SKM-1 (cell line): ENCODE measurements at regions not wholly inside any gene's neighbourhood (a gene's known extent, or its start where the extent isn't known, plus 50 kb on each side); places are given as distances from the start of the nearest gene placed in this dataset.

Source experiments
- DNase-seq: peaks from one replicate; lab custom pipeline; 2025; ENCODE audit not compliant: unreplicated experiment; lab: John Stamatoyannopoulos, UW

DNA sequence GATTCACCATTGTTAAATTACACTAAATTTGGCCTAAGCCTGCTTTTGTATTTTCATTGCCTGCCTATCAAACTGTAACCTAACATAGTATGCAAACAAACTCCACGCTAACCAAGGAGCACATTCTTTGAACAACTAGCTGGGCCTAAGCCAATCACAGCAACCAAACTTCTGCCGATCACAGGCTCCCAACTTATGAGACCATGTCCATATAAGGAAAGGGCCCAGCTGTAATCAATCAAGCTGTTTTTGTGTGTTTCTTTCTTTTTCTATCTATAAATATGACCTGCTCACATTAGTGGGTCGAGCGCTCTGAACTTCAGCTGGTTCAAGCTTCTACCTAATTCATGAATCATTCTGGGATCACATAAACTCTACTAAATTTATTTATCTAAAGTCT lies 473.6 kb downstream of the SI start:
- DNase-seq, result no peak

DNA sequence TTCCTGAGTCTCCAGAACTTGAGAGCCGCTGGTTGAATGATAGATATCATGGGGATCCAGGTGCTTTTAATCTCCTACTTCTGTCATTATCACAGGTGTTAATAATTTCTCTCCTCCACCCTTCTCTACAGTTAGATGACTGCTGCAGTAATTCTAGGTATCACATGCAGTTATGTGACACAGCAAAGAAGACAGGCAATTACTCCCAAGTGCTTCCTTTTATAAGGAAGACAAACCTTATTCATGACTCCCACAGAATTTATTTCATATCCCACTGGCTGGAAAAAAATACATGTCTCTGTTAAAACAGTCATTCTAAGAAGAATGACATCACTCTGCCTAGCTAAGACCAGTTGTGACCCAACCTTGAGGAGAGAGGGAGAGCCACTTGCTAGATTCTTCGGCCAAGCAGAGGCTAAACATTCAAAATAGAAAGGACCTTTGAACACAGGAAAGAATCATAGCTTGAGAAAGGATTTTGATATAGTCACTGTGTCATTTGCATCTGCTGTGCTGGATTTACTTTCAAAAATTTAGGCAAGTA lies 500.6 kb downstream of the SI start:
- DNase-seq, result no peak

DNA sequence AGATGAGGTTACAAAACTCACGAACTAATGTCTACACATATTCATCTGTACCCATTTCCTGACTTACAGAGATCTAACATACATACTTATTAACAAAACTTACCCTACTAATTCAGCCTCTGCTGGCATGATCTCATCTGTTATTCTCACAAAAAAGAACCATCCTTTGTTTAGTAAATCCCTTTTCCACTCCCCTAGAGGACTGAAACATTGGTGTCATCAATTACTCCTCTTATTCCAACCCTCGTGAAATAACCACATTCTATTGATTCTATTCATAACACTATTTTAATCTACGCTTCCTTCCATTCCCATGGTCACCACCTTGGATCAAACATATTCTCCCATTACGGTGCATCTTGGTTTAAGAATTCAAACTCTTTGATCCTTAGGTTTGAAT lies 505.9 kb downstream of the SI start:
- DNase-seq, result no peak

DNA sequence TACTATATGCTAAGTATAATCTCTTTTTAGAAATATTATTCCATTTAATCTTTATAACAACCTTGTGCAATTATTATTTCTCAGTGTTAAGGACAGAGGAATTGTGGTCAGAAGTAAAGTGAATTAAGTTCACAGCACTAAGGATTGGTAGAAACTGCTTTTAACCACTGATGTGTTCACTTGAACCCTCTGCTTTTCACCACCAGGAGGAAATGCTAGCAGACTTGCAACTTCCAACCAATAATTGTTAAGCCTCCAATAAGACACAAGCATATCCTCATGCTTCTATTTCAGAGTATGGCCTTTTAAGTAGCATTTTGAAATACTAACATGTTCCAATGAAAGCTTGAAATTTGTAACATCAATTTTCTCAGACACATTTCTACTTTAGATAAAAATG lies 527.4 kb downstream of the SI start:
- DNase-seq, result no peak

DNA sequence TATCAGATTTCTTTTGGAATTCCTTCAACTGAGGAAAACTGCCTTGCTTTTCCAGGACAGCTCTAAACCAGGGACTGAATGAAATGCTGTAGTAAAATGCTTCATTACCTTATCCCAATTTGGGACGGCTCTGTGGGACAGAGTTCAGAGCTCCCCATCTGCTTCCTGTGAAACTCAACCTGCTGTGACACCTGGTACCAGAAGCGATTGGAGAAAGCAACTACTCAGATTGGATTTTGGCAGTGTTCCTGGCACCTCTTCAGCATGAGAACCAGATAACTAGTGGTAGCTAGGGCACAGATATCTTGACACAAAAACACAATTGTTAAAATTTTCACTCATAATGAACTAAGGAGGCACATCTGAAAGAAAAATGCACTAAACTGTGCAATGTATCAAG lies 539.1 kb downstream of the SI start:
- no peak for DNase-seq

DNA sequence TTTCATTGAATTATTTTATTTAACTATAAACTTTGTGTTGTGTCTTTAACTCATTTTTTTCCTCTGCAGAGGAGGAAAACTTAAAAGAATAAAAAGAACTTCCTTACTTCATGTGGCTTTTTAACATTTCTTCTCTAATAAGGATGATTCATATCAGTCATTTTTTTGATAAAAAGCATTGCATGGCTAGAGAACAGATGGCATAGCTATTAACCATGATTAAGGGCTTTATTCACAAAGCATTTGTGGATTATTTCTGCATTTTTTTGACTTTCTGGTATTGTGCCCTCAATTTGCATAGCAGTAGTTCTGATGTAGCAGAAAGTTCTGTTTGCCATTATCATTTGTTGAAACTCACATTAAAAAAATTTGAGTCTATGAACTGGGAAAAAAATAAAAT lies 540.8 kb downstream of the SI start:
- DNase-seq, result no peak

DNA sequence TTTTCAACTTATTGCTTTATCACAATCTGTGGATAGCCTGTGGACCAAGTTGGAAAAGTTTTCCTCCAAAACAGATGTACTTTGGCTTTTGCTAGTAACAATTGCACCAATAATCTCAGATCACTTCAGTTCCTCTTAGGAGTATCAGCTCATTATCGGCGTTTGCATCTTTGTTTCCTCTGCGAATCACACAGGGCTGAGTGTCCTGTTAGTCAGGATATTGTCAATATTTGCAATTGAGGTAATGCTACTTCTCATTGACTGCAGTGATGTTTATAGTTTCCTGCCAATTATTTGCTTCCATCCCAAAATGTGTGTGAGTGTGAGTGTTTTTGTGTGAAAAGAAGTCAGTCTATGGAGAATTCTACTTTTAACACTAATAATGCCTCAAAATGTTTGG lies 545.0 kb downstream of the SI start:
- no peak for DNase-seq

DNA sequence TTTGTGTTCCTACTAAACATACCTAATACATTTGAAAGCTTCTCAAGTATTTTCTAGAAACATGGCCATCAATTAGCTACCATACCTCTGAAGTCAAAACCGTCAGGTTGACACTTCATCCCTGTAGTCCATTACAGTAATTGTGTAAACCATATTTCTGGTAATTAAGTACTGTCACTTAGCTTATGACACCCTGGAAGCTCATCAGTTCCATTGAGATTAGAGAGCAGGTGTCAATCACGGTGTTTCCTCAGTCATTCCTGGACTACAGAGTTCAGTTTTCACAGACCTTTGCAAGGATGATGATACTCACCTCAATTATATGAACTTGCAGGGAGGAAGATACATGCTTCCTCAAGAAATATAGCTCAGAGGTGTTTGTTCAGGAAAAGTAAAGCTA lies 552.0 kb downstream of the SI start:
- no peak for DNase-seq

DNA sequence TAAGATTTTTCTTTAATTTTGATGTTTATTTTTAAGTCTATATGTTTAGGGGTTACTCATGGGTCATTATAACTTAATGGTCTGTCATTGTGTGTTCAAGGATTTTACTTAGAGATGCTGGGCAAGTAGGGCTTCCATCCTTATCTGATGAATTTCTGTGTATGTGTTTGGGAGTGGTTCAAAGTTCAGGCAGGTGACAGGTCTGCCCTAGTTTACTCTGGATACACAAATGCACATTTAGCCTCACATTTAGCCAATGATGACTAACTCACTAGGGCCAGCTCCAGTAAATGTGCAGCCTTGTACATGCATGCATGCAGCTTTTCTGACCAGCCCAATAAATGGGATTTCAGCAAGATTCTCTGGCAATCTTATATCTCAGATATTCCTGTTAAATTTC lies 554.1 kb downstream of the SI start:
- DNase-seq, result no peak

DNA sequence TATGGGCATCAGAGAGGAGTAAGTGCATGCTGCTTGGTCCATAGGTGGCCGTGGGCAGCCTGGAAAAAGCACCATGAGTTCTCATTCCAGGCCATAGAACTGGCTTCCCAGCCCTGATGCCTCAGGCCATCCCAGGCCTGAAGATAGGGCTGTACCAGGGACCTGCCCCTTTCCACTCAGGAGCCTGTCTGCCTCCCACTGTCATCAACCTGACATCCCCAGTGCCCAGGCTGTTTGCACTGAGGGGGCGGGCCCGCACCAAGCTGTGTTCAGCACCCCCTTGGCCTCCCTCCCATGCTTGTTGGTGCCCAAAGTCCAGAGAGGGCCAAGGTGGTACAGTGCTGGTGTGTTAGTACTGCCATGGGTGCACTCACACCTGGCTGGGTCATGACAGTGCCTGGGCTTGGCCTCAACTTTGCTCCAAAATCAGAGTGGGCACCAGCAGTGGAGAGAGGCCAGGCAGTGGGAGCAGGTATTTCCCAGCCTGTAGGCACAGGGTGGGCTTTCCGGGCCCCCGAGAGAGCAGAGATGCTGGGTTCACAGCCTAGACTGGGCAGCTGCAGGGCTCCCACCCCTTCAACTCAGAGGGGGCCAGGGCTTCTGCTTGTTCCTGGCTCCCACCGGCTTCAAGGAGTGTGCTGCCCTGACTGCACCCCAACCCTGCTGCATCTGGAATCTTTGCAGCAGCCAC lies 556.1 kb downstream of the SI start:
- no peak for DNase-seq

DNA sequence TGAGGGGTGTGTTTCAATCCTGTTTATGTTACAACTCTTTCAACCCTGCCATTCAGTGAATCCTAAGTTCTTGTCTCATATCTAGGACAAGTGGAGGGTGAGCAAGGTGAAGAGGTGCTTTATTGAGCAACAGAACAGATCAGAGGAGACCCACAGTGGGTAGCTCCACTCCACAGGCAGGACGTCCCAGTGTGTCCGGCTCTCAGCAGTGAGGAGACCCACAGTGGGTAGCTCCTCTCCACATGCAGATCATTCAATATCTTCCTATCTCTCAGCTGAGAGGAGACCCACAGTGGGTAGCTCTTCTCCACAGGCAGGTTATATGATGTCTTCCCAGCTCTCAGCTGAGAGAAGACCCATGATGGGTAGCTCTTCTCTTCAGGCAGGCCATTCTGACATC lies 556.7 kb downstream of the SI start:
- DNase-seq, result no peak

DNA sequence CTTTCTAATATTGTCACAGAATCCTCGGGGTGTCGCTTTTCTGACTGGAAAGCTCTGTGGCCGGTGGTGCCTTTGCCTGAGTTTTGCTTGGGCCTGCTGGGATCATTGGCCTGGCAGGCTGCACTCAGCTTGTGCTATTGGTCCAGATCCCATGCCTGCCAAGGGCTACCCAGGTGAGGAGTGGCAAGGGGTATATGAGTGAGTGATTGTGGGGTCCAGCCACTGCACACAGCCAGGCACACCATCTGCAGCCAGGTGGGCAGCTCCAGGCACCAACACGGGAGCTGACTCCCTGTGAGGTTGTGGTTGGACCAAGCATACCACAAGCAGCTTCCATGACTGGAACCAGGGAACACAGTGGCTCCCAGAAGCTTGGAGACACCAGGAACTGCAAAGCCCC lies 557.2 kb downstream of the SI start:
- no peak for DNase-seq

DNA sequence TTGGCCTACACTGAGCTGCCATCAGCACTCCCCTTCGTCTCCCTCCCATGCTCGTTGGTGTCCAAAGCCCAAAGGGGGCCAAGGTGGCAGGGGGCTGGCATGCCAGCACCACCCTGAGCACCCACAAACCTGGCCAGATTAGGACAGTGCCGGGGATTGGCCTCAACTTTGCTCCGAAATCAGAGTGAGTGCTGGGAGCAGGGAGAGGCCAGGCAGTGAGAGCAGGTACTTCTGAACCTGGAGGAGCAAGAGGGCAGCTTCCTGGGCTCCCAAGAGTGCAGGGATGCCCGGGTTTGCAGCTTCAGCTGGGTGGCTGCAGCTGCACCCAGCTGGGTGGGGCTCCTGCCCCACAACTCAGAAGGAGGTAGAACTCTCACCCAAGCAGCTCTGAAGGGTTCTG lies 563.0 kb downstream of the SI start:
- no peak for DNase-seq

DNA sequence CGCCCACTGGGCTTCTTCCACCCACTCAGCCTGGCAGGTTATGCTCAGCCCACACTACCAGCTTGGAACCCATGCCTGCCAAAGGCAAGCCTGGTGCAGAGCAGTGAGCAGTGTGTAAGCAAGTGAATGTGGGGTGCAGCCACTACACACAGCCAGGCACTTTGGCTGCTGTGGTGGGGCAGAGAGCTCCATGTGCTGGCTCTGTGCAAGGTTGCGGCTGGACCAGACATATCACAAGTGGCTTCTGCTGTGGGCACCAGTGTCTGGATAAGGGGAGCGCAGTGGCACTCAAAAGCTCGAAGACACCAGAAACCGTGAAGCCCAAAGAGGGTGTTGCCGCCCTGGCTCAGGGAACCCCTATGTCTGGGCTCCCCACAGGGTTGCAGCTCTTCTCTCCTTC lies 563.7 kb downstream of the SI start:
- no peak for DNase-seq

DNA sequence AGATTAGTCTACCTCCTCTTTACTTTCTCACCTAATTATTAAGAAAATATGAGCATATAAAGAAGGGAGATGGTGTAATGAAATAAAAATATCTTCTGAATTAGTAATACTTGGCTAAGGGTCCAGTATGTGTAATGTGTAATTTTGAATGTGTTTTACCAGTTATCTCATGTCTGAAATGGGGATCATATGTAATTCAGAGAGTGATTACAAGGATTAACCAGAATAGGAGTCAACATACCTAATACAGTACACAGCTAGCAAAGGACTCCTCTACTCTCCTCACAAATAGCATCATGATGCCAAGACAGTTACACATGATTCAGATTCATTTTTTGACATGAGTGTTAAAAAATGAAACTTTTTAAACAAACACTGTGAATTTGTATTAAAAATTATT lies 570.4 kb downstream of the SI start:
- no peak for DNase-seq

DNA sequence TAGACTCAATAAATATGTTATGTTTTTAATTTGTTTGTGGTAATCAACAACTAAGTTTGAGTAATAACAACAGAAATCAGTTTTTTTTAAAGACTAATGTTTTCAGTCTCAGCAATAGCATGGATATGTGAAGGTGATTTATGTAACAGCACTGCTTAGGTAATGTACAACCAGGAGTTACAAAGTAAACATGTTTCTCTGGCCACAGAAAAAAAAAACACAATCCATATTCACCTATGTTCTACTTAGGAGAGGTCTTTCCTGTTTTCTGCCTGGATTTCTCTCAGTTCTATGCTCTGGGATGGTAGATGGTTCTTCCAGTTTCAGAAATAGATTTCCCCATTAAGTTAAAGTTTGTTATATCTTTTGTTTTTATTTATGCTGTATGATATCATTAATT lies 579.4 kb downstream of the SI start:
- no peak for DNase-seq

DNA sequence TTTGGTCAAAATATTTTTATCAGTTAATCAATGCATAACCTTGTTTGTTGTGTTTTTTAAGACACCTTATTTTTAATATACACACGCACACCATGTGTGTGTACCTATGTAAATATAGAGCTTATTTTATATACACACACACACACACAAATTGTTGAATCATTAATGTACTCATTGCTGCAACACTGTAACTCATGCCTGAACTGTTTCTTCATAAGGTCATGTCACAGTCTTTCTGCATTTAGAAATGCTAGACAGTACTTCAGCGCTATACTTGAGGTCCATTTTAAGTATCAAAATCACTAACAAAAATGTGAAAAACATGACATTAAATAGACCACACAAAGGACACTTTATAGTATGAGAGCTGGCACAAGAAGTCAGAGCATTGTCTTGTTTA lies 589.4 kb downstream of the SI start:
- DNase-seq, result no peak

DNA sequence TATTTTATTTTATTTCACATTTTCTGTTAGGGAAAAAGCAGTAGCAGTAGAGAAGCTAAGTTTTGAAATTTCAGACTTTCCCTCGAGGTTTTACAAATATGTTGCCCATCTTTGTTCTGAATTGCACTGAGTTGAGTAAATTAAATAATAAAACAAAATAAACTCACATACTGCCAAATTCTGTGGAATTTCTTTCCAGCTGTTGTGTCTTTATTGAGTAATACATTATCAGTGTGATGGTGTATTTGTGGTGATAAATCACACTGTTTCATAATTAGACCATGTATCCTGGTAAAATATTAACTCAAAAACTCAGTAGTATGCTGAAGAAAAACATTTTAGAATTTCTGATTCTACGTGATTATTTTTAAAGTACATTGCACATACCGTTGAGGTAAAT lies 592.1 kb downstream of the SI start:
- DNase-seq, result no peak

DNA sequence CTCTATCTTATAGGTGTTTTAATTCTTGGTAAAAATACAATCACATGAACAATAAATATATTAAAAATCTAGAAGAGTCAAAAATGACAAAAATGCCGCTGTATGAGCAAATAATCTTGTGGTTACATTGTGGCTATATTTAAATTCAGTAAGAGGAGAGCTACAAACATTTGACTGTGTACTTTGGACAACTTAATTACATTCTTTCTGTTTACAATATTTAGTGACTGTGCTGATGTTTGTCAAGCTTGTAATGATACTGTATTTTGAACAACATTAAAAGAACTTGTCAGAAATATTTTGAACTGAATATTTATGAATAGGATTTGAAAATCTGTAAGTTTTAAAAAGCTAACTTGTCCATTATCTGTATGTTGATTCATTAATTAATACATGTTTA lies 598.3 kb downstream of the SI start:
- no peak for DNase-seq

DNA sequence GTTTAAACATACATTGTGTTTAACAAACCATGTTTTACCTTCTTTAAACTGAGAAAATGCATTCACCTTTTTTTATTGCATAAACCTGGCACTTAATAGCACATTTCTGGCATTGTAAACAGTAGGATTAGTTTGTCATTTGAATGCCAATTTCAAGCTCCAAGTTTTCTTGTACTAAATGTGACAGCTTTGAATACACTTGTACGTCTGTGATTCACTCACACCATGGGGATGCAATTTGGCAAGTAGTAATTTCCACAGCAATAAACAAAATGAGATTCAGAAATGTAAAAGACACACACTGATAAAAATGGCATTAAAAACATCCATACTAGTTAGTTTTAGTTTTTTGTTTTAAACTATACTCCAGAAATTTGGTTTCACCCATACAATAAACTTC lies 598.9 kb downstream of the SI start:
- DNase-seq, result no peak

DNA sequence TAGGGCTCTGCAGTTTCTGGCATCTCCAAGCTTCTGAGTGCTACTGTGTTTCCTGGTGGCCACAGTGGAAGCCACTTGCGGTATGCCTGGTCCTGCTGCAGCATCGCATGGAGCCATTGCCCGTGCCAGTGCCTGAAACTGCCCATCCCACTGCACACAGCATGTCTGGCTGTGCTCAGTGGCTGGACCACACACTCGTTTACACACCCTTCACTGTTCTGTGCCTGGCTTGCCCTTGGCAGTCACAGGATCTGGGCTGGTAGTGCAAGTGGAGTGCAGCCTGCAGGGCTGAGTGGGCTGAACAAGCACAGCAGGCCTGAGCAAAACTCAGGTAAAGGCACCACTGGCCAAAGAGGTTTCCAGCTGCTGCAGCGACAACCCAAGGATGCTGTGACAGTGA lies 600.0 kb downstream of the SI start:
- no peak for DNase-seq

DNA sequence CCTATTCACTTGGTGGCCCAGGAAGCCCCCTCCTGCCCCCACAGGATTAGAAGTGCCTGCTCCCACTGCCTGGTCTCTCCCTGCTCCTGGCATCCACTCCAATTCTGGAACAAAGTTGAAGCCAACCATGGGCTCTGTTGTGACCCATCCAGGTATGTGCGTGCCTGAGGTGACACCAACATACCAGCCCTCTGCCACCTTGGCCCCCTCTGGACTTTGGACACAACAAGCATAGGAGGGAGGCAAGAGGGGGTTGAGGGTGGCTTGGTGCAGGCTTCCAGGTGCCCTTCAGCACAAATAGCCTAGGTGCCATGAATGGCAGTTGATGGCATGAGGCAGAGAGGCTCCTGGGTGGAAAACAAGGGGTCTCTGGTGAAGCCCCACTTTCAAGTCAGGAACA lies 600.9 kb downstream of the SI start:
- no peak for DNase-seq

DNA sequence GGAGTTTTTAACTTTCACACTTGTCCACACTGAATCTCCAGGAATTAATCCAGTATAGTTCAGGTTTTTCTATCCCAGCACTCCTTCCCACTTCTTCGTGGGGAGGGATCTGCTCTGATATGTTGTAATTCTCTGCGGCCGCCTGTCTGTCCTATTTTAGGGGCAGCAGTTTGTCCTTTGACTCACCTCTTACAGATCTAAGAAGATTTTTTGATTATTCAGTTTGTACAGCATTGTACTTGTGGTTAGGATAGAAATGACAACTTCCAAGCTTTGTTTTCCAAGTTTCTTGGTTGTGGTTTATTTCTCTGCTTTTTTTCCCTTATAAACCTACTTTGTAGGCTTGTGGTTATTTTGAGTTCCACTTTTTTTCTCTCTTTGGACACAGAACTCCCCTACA lies 601.7 kb downstream of the SI start:
- no peak for DNase-seq

DNA sequence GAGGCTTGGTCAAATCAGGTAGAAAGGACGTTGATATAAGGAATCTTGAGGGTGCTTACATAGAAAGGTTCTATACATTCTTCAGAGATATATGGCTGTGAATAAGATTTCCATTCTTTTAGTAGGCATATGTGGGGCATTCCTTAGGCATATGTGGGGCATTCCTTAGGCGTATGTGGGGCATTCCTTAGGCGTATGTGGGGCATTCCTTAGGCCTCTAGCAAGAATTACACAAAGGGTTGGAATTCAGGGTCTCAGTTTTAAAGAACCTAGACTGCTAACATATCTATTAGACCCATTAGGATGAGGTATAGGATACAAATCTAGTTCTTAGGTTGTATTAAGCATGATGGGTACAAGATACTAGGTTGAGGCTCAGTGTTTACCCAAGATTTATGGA lies 607.8 kb downstream of the SI start:
- DNase-seq, result no peak
